Smooth muscle cell (in vitro differentiated cells): ENCODE measurements at regions not wholly inside any gene's neighbourhood (a gene's known extent, or its start where the extent isn't known, plus 50 kb on each side); places are given as distances from the start of the nearest gene placed in this dataset.

Experiments
- DNase-seq: peaks from one replicate; lab custom pipeline; 2025; ENCODE audit not compliant: unreplicated experiment; lab: John Stamatoyannopoulos, UW
- H2AFZ ChIP-seq: fragments of 200-600 bp; sonication (generic); 2 replicates; pipeline ENCODE4 v1.6.0; 2016; ENCODE audit warnings: antibody characterized with exemption, low read depth, mild to moderate bottlenecking
- H3F3A ChIP-seq: fragments of 200-600 bp; sonication (generic); 2 replicates; pipeline ENCODE4 v1.6.0; 2017; ENCODE audit warnings: antibody characterized with exemption, low read depth
- H3K27ac ChIP-seq: fragments of 200-600 bp; sonication (generic); 2 replicates; pipeline ENCODE4 v1.5.1; 2016; ENCODE audit warnings: low read depth, mild to moderate bottlenecking
- H3K27me3 ChIP-seq: fragments of 200-600 bp; sonication (generic); 2 replicates; pipeline ENCODE4 v1.6.1; 2016; ENCODE audit warnings: low read depth, mild to moderate bottlenecking
- H3K36me3 ChIP-seq: fragments of 200-600 bp; sonication (generic); 2 replicates; pipeline ENCODE4 v1.5.1; 2016; ENCODE audit warnings: low read depth
- H3K4me1 ChIP-seq: fragments of 200-600 bp; sonication (generic); 2 replicates; pipeline ENCODE4 v1.5.1; 2016; ENCODE audit warnings: low read depth
- H3K4me2 ChIP-seq: fragments of 200-600 bp; sonication (generic); 2 replicates; pipeline ENCODE4 v1.6.0; 2016; ENCODE audit warnings: mild to moderate bottlenecking
- H3K4me3 ChIP-seq: fragments of 200-600 bp; sonication (generic); 2 replicates; pipeline ENCODE4 v1.5.1; 2016; ENCODE audit warnings: mild to moderate bottlenecking
- H3K79me2 ChIP-seq: fragments of 200-600 bp; sonication (generic); 2 replicates; pipeline ENCODE4 v1.6.0; 2016; ENCODE audit warnings: low read depth, mild to moderate bottlenecking
- H3K9ac ChIP-seq: fragments of 200-600 bp; sonication (generic); 2 replicates; pipeline ENCODE4 v1.6.0; 2016; ENCODE audit warnings: low read depth
- H3K9me3 ChIP-seq: fragments of 200-600 bp; sonication (generic); replicated peaks from 2 replicates; pipeline ENCODE4 v1.5.1; 2016; ENCODE audit warnings: low read depth
- H4K20me1 ChIP-seq: fragments of 200-600 bp; sonication (generic); 2 replicates; pipeline ENCODE4 v1.6.0; 2016; ENCODE audit warnings: low read depth
- WGBS: methylation state at CpG from one replicate; pipeline ENCODE4 v1.1.7; 2016; ENCODE audit warnings: low lambda C conversion rate; 5-methylcytosine and 5-hydroxymethylcytosine counted together
- TF ChIP-seq, protein P1 (sequence below): fragments of 200-600 bp; sonication (generic); IDR thresholded peaks from 2 replicates; pipeline ENCODE4 v1.5.1; 2017; ENCODE audit warnings: borderline replicate concordance, mild to moderate bottlenecking, antibody characterized with exemption; ENCODE audit not compliant: insufficient read depth, poor library complexity, severe bottlenecking

DNA sequence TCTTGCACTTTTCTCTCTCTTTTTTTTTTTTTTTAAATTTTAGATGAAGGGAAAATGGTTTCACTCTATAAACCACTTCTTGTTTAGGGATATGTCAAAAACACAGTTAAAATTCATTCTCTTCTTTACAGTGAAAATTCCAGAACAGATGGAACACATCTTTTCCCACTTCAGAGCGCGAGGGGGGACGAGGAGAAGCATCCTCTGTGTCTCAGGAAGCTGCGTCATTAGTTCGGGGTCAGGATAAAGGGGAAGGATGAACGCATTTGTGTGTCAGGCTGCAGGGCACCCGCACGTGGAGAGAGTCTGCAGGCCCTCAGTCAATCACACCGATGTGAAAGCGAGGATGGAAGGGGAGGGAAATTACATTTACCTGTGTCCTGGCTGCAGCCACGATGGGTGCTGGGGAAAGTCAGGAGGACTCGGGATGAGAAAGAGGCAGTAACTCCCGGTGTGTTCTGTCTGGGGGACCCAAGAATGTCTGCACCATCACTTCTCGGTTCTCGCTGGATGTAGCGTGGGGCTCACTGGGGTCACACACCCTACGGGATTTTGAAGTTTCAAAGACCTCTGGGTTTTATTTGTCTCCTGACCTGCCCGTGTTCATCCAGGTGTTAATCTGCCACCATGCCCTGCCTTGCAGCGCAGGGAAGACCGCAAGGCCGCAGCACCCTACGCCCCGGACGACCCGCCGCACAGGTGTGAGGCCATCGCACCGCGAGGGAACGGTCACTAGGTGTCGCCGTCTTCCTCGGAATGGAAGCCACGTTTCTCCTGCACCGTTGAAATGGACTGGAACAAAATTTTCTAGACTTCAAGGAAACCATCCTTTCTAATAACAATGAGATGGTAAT, 66.7 kb upstream of the PITRM1 start:
- H3K36me3 ChIP-seq, result no peaks in the 10 kb centered on the region
- H3K9ac ChIP-seq, result no peak overlapping the region
- no peaks in the 10 kb centered on the region for H3K9me3 ChIP-seq
- no peaks in the 10 kb centered on the region for H3K27me3 ChIP-seq
- TF ChIP-seq, protein P1, sequence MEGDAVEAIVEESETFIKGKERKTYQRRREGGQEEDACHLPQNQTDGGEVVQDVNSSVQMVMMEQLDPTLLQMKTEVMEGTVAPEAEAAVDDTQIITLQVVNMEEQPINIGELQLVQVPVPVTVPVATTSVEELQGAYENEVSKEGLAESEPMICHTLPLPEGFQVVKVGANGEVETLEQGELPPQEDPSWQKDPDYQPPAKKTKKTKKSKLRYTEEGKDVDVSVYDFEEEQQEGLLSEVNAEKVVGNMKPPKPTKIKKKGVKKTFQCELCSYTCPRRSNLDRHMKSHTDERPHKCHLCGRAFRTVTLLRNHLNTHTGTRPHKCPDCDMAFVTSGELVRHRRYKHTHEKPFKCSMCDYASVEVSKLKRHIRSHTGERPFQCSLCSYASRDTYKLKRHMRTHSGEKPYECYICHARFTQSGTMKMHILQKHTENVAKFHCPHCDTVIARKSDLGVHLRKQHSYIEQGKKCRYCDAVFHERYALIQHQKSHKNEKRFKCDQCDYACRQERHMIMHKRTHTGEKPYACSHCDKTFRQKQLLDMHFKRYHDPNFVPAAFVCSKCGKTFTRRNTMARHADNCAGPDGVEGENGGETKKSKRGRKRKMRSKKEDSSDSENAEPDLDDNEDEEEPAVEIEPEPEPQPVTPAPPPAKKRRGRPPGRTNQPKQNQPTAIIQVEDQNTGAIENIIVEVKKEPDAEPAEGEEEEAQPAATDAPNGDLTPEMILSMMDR, result peak; percentile 93
- no peaks in the 10 kb centered on the region for H3K79me2 ChIP-seq
- no peak overlapping the region for H3K27ac ChIP-seq
- H3K4me1 ChIP-seq, result no peaks in the 10 kb centered on the region
- H3K4me2 ChIP-seq, result peak overlapping the region; percentile 21
- H3K4me3 ChIP-seq, result no peak overlapping the region
- DNase-seq, result peak; percentile 9
- WGBS, result 44% methylated on average over 34 of the region's 35 CpGs
- H2AFZ ChIP-seq, result no peak overlapping the region
- H3F3A ChIP-seq, result peaks cover 16% of the 10 kb centered on the region
- no peaks in the 10 kb centered on the region for H4K20me1 ChIP-seq

DNA sequence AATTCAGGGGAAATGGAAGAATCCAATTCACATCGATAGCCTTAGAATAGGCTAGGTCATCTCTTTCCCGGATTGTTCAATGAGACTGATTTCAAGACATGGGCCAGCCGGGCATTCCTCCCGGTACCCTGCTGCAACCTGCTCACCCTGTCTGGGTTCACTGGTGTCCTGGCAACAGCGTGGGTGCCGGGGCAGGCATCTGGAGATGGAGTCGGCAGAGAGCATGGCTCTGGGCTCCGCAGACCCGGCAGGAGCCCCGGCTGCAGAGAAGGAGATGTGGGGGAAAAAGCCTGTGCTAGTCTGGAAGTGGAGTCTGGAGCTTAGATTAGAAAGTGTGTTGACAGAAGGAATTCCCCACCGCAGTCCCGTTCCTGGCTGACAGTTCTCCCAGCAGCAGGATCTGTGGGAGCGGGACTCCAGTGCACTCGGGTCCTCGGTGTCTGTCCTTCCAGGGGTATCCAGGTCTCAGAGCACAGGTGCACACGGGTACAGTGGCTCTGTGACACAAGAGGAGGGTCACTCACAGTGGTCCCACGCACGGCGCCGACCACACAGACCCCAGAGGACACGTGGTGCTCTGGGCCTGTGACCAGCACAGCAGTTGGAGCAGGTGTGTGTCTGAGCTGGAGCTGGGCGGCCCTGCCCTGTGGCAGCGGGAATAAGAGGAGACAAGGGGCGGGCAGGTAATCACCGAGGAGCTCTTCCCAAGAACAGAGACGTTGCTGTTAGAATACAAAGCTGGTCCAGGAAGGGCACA, 65.7 kb upstream of the PITRM1 start:
- Histone ChIP-seq H3K4me3 (no peak overlapping the region), H3K27ac (no peak overlapping the region), H4K20me1 (no peaks in the 10 kb centered on the region), H3F3A (peaks cover 16% of the 10 kb centered on the region), H3K79me2 (no peaks in the 10 kb centered on the region), H3K9me3 (no peaks in the 10 kb centered on the region), H3K36me3 (no peaks in the 10 kb centered on the region), H3K4me1 (no peaks in the 10 kb centered on the region), H3K4me2 (peak overlapping the region; percentile 27), H3K27me3 (no peaks in the 10 kb centered on the region), H2AFZ (no peak overlapping the region), H3K9ac (no peak overlapping the region)
- WGBS, result 59% methylated on average over 26 of the region's 26 CpGs
- TF ChIP-seq, protein P1, result no peak
- no peak for DNase-seq

DNA sequence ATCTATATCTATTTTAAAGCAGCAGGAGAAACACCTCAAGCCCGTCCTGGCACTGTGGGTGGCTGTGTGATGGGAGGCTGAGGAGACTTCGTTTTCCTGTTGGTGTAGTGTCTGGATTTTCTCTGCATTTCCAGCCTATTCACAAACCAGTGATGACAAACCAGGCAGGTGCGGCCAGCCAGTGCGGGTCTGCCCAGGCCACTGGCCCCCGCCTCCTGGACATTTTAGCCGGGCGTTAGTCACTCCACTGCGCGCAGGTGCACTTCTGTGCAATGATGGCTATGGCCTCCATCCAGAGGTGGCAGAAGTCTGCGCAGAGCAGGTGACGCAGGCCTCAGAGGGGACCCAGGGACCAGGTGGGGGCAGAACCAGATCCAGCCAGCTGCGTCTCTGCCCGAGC, 64.9 kb upstream of the PITRM1 start:
- peaks cover 16% of the 10 kb centered on the region for H3F3A ChIP-seq
- TF ChIP-seq, protein P1, result no peak
- H3K4me3 ChIP-seq, result no peak overlapping the region
- H3K36me3 ChIP-seq, result no peaks in the 10 kb centered on the region
- DNase-seq, result no peak
- H3K27me3 ChIP-seq, result no peaks in the 10 kb centered on the region
- H3K4me2 ChIP-seq, result no peak overlapping the region
- H3K4me1 ChIP-seq, result no peaks in the 10 kb centered on the region
- 89% methylated on average over 13 of the region's 13 CpGs for WGBS
- no peaks in the 10 kb centered on the region for H3K9me3 ChIP-seq
- H3K9ac ChIP-seq, result no peak overlapping the region
- H3K79me2 ChIP-seq, result no peaks in the 10 kb centered on the region
- no peak overlapping the region for H2AFZ ChIP-seq
- H3K27ac ChIP-seq, result no peak overlapping the region
- no peaks in the 10 kb centered on the region for H4K20me1 ChIP-seq
